GM12878 (cell line): ENCODE measurements at regions not wholly inside any gene's neighbourhood (a gene's known extent, or its start where the extent isn't known, plus 50 kb on each side); places are given as distances from the start of the nearest gene placed in this dataset.

ENCODE experiments used
- ATAC-seq: fragments of 200-7000 bp; cut with Tn5 transposase; 3 replicates; pipeline ENCODE4 v1.9.1; 2020; ENCODE audit warnings: mild to moderate bottlenecking, moderate library complexity
- BruUV-seq: library from RNA; stranded (reverse); fragments of 400-500 nt; replicated peaks from 2 replicates; lab custom pipeline; 2021; lab: Mats Ljungman, UMichigan
- CTCF ChIA-PET: fragments of 300-600 bp; sonication (Branson Sonifier 250); formaldehyde crosslinking; extraction: SDS; loops from one replicate; lab custom pipeline; 2021; ENCODE audit warnings: inconsistent platforms; lab: Yijun Ruan, JAX
- POLR2A ChIA-PET: fragments of 350-600 bp; formaldehyde crosslinking; extraction: SDS; loops from one replicate; lab custom pipeline; 2021; ENCODE audit warnings: inconsistent platforms; lab: Charles Lee
- RAD21 ChIA-PET: fragments of 300-600 bp; sonication (Branson Sonifier 250); formaldehyde crosslinking; loops from one replicate; lab custom pipeline; 2023; ENCODE audit warnings: antibody characterized with exemption; ENCODE audit not compliant: unreplicated experiment; lab: Charles Lee
- SMC1A ChIA-PET: fragments of 300-600 bp; sonication (Branson Sonifier 250); formaldehyde crosslinking; loops from one replicate; lab custom pipeline; 2023; ENCODE audit not compliant: unreplicated experiment, uncharacterized antibody; lab: Charles Lee
- DNase-seq: peaks from one replicate; pipeline ENCODE4 v3.0.0-alpha.2; 2011; ENCODE audit warnings: low read depth, low spot score
- FAIRE-seq: peaks from 3 replicates; lab custom pipeline; 2011; peaks lifted over from hg19 to GRCh38; lab: Jason Lieb, UNC
- H2AFZ ChIP-seq: 2 replicates; pipeline ENCODE4 v1.6.0; 2011; ENCODE audit warnings: low read depth, low read length, control low read depth; ENCODE audit not compliant: control insufficient read depth
- H3K27ac ChIP-seq: 2 replicates; pipeline ENCODE4 v1.5.1; 2011; ENCODE audit warnings: control low read depth; ENCODE audit not compliant: control insufficient read depth, insufficient read depth
- H3K27me3 ChIP-seq, 2 experiments: replicated peaks in 1 of 2; 2 replicates each; pipeline versions ENCODE4 v1.6.0 to v1.6.1; 2011; ENCODE audit warnings: low read length in 1 of 2; ENCODE audit not compliant: control insufficient read depth in 2 of 2, insufficient read depth in 2 of 2
- H3K36me3 ChIP-seq, 2 experiments: 2 replicates each; pipeline ENCODE4 v1.5.1; 2011; ENCODE audit warnings: low read length in 1 of 2; ENCODE audit not compliant: control insufficient read depth in 2 of 2, insufficient read depth in 2 of 2
- H3K4me1 ChIP-seq: 2 replicates; pipeline ENCODE4 v1.6.1; 2011; ENCODE audit warnings: mild to moderate bottlenecking, low read length, moderate library complexity, mixed read lengths; ENCODE audit not compliant: control insufficient read depth, insufficient read depth
- H3K4me2 ChIP-seq: 2 replicates; pipeline ENCODE4 v1.6.0; 2011; ENCODE audit warnings: control low read depth; ENCODE audit not compliant: control insufficient read depth, insufficient read depth
- H3K4me3 ChIP-seq: fragments of 200-600 bp; sonication (generic); 2 replicates; pipeline ENCODE4 v1.5.1; 2016
- H3K79me2 ChIP-seq: 2 replicates; pipeline ENCODE4 v1.6.0; 2011; ENCODE audit warnings: low read length; ENCODE audit not compliant: control insufficient read depth, insufficient read depth
- H3K9ac ChIP-seq: 2 replicates; pipeline ENCODE4 v1.8.0; 2011; ENCODE audit warnings: low read length, control low read depth, mixed read lengths; ENCODE audit not compliant: control insufficient read depth, insufficient read depth
- H3K9me3 ChIP-seq: replicated peaks from 3 replicates; pipeline ENCODE4 v1.5.1; 2011; ENCODE audit warnings: mild to moderate bottlenecking, low read length; ENCODE audit not compliant: control insufficient read depth, insufficient read depth
- H4K20me1 ChIP-seq: 2 replicates; pipeline ENCODE4 v1.6.0; 2011; ENCODE audit not compliant: control insufficient read depth, insufficient read depth
- BRCA1 ChIP-seq: IDR thresholded peaks from 2 replicates; pipeline ENCODE4 v1.6.1; 2011; ENCODE audit warnings: low read depth, low read length, improper control_type of control experiment
- ESRRA ChIP-seq: IDR thresholded peaks from 2 replicates; pipeline ENCODE4 v1.6.1; 2012; ENCODE audit warnings: mild to moderate bottlenecking, low read length, improper control_type of control experiment
- IRF4 ChIP-seq: IDR thresholded peaks from 2 replicates; pipeline ENCODE4 v1.6.1; 2011; ENCODE audit warnings: low read depth, low read length
- SMC3 ChIP-seq: IDR thresholded peaks from 2 replicates; pipeline ENCODE4 v1.6.1; 2011; ENCODE audit warnings: low read length, improper control_type of control experiment, borderline replicate concordance
- TCF3 ChIP-seq: IDR thresholded peaks from 2 replicates; pipeline ENCODE4 v1.6.1; 2012; ENCODE audit warnings: low read depth, mild to moderate bottlenecking, low read length, borderline replicate concordance; ENCODE audit not compliant: insufficient read depth
- USF1 ChIP-seq: IDR thresholded peaks from 2 replicates; pipeline ENCODE4 v1.6.1; 2011; ENCODE audit warnings: borderline replicate concordance, low read depth, mild to moderate bottlenecking, moderate library complexity, mixed read lengths, low read length; ENCODE audit not compliant: insufficient read depth; ENCODE audit errors: extremely low read length
- WRNIP1 ChIP-seq: IDR thresholded peaks from 2 replicates; pipeline ENCODE4 v1.6.1; 2011; ENCODE audit warnings: low read depth, low read length, improper control_type of control experiment, borderline replicate concordance
- ZBED1 ChIP-seq: IDR thresholded peaks from 2 replicates; pipeline ENCODE4 v1.6.1; 2016; ENCODE audit warnings: borderline replicate concordance
- WGBS: methylation state at CpG from one replicate; pipeline ENCODE4 v1.1.6; 2016; ENCODE audit warnings: low lambda C conversion rate; ENCODE audit not compliant: insufficient replicate concordance, insufficient coverage; ENCODE audit errors: missing lambda C conversion rate; 5-methylcytosine and 5-hydroxymethylcytosine counted together
- in situ Hi-C: fragments of 300-500 bp; cut with MboI; formaldehyde crosslinking; loops from 9 replicates; pipeline ENCODE4 v1.14.3; 2018; ENCODE audit warnings: mixed read lengths
- intact Hi-C: fragments of 100-400 bp; cut with micrococcal nuclease; formaldehyde crosslinking; loops from one replicate; pipeline ENCODE4 v1.14.2; 2022; ENCODE audit not compliant: unreplicated experiment
- TF ChIP-seq, protein P1 (sequence below): fragments of 450-650 bp; formaldehyde crosslinking; IDR thresholded peaks from 2 replicates; pipeline ENCODE4 v1.4.0; 2020; ENCODE audit warnings: mild to moderate bottlenecking, moderate library complexity
- TF ChIP-seq, protein P2 (sequence below): IDR thresholded peaks from 2 replicates; pipeline ENCODE4 v1.6.1; 2011; ENCODE audit warnings: borderline replicate concordance, low read depth, mild to moderate bottlenecking, moderate library complexity, low read length; ENCODE audit not compliant: insufficient read depth, poor library complexity, severe bottlenecking

- no peak for TF ChIP-seq USF1
Measured at GRCh38 chr12:115710104-115710564, 567.4 kb downstream of the MED13L start (continued).

GRCh38 chr12:115709540-115710011 is 567.9 kb downstream of the MED13L start:
- in situ Hi-C loops = no loop called here
- no TSS peak for BruUV-seq
- TF ChIP-seq IRF4 (no peak), BRCA1 (no peak), WRNIP1 (no peak)
- Histone ChIP-seq H3K79me2 (no peaks in the 10 kb centered on the region), H3K27me3 (peaks cover 0 to 2% of the 10 kb centered on the region in 2 experiments; a peak in 1 of 4 replicates), H3K4me2 (no peak overlapping the region), H3K4me3 (no peak overlapping the region), H2AFZ (no peak overlapping the region), H4K20me1 (no peaks in the 10 kb centered on the region), H3K9ac (no peak overlapping the region), H3K4me1 (no peaks in the 10 kb centered on the region), H3K27ac (no peak overlapping the region), H3K36me3 (no peaks in the 10 kb centered on the region), H3K9me3 (no peaks in the 10 kb centered on the region)
- ATAC-seq = no peak
- ChIA-PET CTCF (no interaction called here), POLR2A (no interaction called here), RAD21 (no interaction called here), SMC1A (no interaction called here)
- intact Hi-C loops = no loop called here
- no peak for FAIRE-seq
- DNase-seq = no peak
- WGBS = 16% methylated on average over 10 of the region's 10 CpGs

GRCh38 chr12:115708801-115709200 is 568.7 kb downstream of the MED13L start:
- POLR2A ChIA-PET = no interaction called here
- in situ Hi-C loops (no loop called here), intact Hi-C loops (no loop called here)
- Histone ChIP-seq H3K4me1 (no peaks in the 10 kb centered on the region), H2AFZ (no peak overlapping the region), H4K20me1 (no peaks in the 10 kb centered on the region), H3K9me3 (no peaks in the 10 kb centered on the region), H3K9ac (no peak overlapping the region), H3K27ac (no peak overlapping the region), H3K27me3 (peaks cover 0 to 2% of the 10 kb centered on the region in 2 experiments; a peak in 1 of 4 replicates), H3K4me2 (no peak overlapping the region), H3K4me3 (no peak overlapping the region), H3K79me2 (no peaks in the 10 kb centered on the region), H3K36me3 (no peaks in the 10 kb centered on the region)
- CTCF ChIA-PET = no interaction called here
- RAD21 ChIA-PET = no interaction called here
- no peak for FAIRE-seq
- no peak for ATAC-seq
- WGBS = 3% methylated on average over 2 of the region's 2 CpGs
- SMC1A ChIA-PET = no interaction called here
- BruUV-seq = no TSS peak
- no peak for DNase-seq
- TF ChIP-seq, protein P1, sequence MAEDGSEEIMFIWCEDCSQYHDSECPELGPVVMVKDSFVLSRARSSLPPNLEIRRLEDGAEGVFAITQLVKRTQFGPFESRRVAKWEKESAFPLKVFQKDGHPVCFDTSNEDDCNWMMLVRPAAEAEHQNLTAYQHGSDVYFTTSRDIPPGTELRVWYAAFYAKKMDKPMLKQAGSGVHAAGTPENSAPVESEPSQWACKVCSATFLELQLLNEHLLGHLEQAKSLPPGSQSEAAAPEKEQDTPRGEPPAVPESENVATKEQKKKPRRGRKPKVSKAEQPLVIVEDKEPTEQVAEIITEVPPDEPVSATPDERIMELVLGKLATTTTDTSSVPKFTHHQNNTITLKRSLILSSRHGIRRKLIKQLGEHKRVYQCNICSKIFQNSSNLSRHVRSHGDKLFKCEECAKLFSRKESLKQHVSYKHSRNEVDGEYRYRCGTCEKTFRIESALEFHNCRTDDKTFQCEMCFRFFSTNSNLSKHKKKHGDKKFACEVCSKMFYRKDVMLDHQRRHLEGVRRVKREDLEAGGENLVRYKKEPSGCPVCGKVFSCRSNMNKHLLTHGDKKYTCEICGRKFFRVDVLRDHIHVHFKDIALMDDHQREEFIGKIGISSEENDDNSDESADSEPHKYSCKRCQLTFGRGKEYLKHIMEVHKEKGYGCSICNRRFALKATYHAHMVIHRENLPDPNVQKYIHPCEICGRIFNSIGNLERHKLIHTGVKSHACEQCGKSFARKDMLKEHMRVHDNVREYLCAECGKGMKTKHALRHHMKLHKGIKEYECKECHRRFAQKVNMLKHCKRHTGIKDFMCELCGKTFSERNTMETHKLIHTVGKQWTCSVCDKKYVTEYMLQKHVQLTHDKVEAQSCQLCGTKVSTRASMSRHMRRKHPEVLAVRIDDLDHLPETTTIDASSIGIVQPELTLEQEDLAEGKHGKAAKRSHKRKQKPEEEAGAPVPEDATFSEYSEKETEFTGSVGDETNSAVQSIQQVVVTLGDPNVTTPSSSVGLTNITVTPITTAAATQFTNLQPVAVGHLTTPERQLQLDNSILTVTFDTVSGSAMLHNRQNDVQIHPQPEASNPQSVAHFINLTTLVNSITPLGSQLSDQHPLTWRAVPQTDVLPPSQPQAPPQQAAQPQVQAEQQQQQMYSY (CRISPR knock-in tag) = no peak
- TF ChIP-seq ESRRA (no peak), TCF3 (no peak), ZBED1 (no peak), SMC3 (no peak)
- TF ChIP-seq, protein P2, sequence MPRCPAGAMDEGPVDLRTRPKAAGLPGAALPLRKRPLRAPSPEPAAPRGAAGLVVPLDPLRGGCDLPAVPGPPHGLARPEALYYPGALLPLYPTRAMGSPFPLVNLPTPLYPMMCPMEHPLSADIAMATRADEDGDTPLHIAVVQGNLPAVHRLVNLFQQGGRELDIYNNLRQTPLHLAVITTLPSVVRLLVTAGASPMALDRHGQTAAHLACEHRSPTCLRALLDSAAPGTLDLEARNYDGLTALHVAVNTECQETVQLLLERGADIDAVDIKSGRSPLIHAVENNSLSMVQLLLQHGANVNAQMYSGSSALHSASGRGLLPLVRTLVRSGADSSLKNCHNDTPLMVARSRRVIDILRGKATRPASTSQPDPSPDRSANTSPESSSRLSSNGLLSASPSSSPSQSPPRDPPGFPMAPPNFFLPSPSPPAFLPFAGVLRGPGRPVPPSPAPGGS = no peak
